ENCODE measurements at regions not wholly inside any gene's neighbourhood (a gene's known extent, or its start where the extent isn't known, plus 50 kb on each side); places are given as distances from the start of the nearest gene placed in this dataset.

DNA sequence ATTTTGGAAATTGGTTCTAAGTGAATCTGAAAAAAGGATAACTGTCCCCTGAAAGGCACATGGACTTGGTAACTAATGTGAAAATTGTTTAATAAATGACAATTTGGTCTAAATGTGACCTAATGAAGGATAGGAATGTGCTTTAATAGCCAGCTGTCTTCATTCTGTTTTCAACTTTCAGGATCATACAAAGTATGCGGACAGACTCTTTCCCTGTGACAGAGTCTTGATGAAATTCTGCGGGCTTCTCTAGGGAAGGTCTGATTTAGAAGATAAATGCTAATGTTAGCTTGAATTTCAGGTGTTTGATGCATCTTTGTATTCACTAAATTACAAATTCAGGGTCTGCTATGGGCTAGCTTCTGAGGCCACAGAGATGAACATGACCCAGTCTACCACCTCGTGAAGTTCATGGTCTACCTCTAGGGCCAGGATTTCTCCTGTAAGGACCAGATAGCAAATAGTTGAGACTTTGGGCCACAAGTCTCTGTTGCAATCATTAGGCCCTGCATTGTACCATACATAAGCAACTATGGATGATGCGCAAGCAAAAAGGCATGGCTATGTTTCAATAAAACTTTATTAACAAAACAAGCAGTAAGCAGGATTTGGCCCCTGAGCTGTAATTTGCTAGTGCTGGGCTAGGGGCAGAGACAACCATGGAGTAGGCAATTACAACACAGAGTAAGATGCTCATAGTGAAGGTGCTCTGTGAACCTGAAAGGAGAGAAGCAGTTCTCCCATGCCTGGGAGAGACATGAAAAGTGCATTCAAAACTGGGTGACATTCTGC lies 368.6 kb downstream of the INHBA start:
- TF ChIP-seq CTCF (IDR thresholded peaks at IDR 0.05): no peak
- TF ChIP-seq POLR2A (IDR thresholded peaks at IDR 0.05): no peak

All from right lobe of liver (tissue), 4 donors.